K562 (cell line): ENCODE measurements at regions not wholly inside any gene's neighbourhood (a gene's known extent, or its start where the extent isn't known, plus 50 kb on each side); places are given as distances from the start of the nearest gene placed in this dataset.

Experiments used
- FUS ChIP-seq: fragments of 200-400 bp; formaldehyde crosslinking; optimal IDR thresholded peaks from 2 replicates; pipeline ENCODE3; 2017; ENCODE audit warnings: low read depth, low read length
- PKNOX1 ChIP-seq: fragments of 450-650 bp; IDR thresholded peaks from 2 replicates; pipeline ENCODE4 v1.6.1; 2016
- RBM39 ChIP-seq: fragments of 200-400 bp; formaldehyde crosslinking; optimal IDR thresholded peaks from 2 replicates; pipeline ENCODE3; 2018; ENCODE audit warnings: low read depth, low read length
- ZFP91 ChIP-seq: sonication (generic); formaldehyde crosslinking; IDR thresholded peaks from 2 replicates; pipeline ENCODE4 v1.8.0; 2022; ENCODE audit warnings: mild to moderate bottlenecking, missing genetic modification reagents
- ZNF589 ChIP-seq: fragments of 200-800 bp; sonication (Bioruptor generic); IDR thresholded peaks from 2 replicates; pipeline ENCODE4 v1.6.1; 2016; ENCODE audit warnings: low read depth, missing genetic modification characterization, missing compliant biosample characterization
- ZNF592 ChIP-seq: fragments of 450-650 bp; IDR thresholded peaks from 2 replicates; pipeline ENCODE4 v1.6.1; 2017; ENCODE audit warnings: antibody characterized with exemption, mild to moderate bottlenecking
- ZSCAN29 ChIP-seq: fragments of 450-650 bp; IDR thresholded peaks from 2 replicates; pipeline ENCODE4 v1.6.1; 2017

- TF ChIP-seq ZSCAN29 (no peak), ZFP91 (no peak), ZNF589 (no peak), RBM39 (no peak), FUS (no peak), PKNOX1 (no peak), ZNF592 (no peak)
Observed at GRCh38 chr20:7155794-7156193, 388.3 kb downstream of the BMP2 start (continued).
